NCI-H1694 (cell line): ENCODE measurements at regions not wholly inside any gene's neighbourhood (a gene's known extent, or its start where the extent isn't known, plus 50 kb on each side); places are given as distances from the start of the nearest gene placed in this dataset.
"Not testable (repeated sequence)": the region's sequence is repeated elsewhere in the genome, so short reads cannot be mapped to it uniquely, and the experiment has no call there.

ENCODE experiments used
- DNase-seq: peaks from one replicate; lab custom pipeline; 2025; lab: John Stamatoyannopoulos, UW

DNA sequence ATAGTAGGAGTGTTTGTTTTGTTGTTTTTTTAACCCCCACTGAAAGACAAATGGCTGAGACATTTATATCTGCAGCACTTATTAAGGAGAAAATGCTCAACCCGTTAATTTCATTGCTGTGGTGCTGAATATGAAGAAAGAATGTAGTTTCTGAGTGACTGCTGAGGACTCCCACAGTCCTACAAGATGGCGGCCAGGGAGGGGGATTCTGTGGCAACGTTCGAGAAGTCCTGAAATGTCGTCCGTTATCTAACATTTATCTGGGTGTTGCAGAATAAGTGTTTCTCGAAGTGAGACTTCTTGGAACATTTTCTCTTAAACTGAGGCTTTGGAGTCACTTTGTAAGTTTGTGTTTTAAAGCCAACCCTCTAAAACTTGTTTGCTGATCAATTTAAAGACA is 530.4 kb downstream of the XYLT1 start:
- no peak for DNase-seq

DNA sequence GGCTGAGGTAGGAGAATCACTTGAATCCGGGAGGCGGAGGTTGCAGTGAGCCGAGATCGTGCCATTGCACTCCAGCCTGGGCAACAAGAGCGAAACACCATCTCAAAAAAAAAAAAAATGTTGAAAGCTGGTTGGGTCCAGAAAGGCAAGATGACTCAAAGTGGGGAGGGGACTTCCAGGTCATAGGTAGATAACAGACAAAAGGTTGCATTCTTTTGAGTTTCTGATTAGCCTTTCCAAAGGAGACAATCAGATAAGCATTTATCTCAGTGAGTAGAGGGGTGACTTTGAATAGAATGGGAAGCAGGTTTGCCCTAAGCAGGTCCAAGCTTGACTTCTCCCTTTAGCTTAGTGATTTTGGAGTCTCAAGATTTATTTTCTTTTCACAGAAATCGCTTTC is 527.9 kb downstream of the XYLT1 start:
- DNase-seq, result not testable (repeated sequence)

DNA sequence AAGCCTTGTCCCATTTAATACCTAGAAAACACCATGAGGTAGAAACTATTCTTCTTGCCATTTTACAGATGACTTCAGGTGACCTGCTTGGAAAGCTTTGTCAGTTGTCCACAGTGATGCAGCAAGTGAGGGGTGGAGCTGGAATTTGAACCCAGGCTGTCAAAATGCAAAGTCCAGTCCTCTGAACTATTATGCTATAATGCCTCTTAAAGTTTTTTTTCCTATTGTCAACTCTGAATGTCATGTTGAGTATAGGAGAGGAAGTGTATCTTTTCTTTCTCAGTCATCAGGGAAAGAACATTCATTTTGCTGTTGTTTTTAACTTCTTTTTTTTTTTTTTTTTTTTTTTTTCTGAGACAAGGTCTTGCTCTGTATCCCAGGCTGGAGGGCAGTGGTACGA is 525.6 kb downstream of the XYLT1 start:
- no peak for DNase-seq

DNA sequence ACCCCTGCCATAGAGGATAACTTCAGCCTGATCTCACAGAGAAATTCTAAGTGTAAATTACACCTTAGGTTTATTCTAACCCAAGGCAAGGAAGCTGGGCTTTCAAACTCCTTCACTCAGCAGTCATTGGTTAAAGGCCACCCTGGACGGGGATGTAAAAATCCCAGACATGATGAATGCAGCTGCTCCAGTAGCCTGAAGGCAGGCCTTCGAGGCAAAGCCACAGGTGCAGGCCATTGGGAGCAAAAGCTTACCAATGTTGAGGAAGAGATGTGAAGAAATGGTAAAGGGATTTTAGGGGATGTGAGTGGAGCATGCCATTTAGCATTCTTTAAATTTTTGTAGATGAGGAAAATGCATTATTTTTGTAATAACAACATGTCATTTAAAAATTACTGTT is 514.4 kb downstream of the XYLT1 start:
- DNase-seq, result no peak

DNA sequence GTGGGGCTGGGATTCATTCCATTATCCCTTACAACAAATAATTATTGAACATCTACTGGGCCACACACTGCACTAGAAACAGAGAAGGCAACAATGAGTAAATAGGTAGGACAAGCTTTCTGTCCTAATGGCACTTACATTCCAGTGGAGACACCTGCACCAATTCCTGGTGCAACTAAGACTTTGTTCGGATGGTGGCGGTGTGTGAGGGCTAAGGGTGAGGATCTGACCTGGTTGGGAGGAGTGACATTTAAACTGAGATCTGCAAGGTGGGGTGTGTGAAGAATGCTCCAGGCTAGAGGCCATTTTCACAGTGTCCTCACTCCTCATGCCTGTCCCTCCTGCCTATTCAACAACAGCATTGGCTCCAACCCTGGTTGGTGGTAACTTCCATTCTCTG is 510.0 kb downstream of the XYLT1 start:
- no peak for DNase-seq

DNA sequence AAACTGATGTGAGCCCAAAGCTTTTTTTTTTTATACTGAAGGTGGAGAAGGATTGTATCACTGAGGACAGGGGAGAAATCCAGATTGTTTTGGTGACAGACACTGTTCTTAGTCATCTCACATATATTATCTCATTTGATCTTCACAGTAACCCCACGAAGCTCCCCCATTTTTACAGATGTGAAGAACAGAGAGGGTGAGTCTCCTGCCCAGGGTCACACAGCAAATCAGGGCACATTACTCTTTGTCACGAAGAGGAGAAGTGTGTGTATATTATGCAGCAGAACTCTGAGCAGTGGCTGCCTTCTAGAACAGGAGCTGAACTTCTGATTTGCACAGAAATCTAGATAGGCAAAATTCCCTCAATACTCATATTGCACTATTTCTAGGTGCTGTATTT is 504.3 kb downstream of the XYLT1 start:
- no peak for DNase-seq

DNA sequence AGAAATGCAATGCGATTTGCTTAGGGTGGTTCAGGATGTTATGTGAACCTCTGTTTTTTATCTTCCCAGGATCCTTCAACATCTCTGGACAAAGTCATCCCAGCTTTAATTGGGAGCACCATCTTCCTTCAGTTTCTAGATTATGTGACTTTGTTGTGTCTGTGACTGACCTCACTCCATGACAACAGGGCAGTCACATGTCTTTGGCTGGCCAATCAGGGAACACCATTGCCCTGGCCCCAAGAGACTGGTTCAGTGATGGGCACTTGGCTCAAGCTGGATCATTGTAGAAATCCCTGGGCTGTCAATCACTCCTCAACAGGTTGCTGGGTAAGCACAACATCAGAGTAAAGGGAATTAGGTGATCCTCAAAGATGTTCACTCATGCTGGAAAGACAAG is 499.7 kb downstream of the XYLT1 start:
- no peak for DNase-seq

DNA sequence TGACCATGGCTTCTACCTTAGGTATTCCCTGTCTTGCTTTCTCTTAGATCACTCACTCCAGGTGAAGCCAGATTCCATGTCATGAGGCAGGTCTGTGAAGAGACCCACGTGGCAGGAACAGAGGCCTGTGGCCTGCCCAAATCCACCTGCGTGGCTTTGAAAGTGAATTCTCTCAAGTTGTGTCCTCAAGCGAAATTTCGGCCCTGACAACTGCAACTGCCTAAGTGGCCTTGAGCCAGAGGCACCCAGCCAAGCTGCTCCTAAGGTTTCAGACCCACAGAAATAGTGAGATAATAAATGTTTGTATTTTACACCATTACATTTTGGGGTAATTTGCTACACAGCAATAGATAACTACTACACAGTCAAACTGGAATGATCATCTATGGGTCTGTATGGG is 497.9 kb downstream of the XYLT1 start:
- no peak for DNase-seq

DNA sequence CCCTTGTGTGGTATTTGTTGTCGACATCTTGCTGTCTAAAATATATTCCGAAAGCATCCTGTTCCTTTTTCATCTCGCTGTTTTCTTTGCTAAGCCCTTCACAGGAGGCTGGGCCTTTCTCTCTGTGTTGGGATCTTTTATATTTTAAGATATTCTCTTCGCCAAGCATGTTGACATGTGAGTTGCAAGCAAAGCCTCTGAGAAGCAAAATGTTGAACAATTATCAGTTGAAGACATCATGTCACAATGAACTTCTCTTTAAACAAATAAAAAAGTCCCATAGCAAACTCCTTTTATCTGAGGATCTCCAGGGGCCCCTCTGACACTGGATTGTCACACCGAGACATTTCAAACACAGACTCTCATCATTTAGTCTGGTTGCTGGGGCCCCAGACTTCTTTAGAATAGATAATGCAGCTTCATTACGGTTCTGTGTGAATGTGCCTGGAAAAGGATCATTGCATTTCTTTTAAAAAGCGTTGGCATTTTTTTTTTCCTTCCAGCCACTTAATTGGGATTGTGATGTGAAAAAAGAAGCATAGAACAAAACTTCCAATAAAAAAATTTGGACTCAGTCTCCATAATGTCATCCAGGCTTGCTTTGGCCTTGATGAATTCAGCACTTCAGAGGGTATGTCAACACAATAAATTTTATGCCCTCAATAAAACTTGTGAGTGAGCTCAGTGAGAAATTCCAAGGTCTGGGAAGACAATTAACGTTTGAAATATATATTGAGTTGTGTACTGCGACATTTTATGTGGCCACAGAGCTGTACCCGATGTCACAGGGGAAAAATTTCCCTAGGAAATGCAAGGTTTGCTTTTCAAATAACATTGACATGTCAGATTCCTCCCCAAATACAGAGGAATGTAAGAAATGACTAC is 496.8 kb downstream of the XYLT1 start:
- DNase-seq, result no peak

DNA sequence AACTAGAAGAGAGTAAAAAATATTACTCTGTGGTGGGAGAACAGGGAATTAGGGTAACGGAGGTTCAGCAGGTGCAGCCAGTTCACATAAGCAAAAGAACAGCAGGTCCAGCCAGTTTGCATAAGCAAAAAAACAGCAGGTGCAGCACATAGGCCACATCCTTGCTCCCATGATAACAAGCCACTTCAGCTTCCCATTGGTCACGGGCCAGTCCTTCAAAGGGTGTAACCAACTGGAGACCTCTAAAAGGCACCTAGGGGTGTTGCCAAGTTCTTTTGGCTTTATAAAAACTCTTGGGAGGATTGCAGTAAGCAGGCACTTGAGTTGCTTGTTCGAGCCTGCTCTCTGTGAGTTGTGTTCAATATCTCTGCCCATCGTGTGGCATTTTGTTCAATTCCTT is 488.1 kb downstream of the XYLT1 start:
- DNase-seq, result no peak

DNA sequence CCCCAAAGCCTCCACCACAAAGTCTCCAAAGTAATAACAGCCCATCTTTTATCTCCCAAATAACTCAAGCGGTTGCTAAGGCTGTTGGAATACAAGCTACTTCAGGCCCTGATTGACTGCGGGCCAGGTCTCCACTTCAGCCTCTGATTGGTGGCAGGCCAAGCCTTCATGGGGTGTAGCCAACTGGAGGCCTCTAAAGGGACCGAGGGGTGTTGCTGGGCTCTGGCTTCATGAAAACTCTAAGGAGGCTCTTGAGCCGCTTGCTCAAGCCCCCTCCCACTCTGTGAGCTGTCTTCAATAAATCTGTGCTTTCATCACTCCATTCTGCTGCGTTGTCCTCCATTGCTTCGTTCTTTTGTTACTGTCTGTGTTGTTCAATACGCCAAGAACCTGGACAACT is 487.2 kb downstream of the XYLT1 start:
- DNase-seq, result no peak

DNA sequence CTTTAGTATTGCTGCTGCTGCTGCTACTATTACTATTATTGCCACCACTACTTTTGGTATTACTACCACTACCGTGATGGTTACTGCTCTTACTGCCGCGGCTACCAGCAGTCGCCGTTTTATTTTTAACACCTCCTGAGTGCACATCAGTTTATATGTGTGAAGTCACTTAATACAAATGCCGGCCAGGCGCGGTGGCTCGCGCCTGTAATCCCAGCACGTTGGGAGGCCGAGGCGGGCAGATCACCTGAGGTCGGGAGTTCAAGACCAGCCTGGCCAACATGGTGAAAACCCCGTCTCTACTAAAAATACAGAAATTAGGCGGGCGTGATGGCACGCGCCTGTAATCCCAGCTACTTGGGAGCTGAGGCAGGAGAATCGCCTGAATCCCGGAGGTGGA is 486.7 kb downstream of the XYLT1 start:
- DNase-seq, result not testable (repeated sequence)

DNA sequence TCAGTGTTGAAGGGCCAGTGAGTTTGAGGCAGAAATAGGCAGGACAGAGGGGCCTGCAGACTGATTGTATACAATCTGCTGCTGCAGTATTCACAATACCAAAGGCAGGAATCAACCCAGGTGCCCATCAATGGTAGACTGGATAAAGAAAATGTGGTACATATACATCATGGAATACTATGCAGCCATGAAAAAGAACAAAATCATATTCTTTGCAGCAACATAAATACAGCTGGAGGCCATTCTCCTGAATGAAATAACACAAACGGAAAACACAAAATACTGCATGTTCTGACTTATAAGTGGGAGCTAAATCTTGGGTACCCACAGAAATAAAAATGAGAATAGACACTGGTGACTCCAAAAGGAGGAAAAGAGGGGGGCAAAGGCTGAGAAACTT is 485.1 kb downstream of the XYLT1 start:
- no peak for DNase-seq

DNA sequence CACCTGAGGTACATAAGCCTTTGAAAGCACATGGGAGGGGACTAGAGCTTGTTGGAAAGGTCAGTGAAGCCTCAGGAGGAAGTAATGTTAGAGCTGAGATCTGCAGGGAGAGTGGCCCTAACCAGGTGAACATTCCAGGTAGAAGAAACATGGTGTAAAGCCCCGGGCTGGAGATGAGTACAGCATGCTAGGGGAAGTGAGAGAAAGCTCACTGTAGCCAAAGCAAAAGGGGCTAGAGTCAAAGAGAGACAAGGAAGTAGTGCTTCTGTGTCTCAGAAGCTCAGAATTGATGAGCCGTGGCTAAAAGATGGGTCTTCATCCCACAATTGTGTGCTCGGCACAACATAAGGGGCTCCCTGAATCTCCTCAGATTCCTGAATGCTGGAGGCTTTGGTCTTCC is 481.8 kb downstream of the XYLT1 start:
- DNase-seq, result no peak

DNA sequence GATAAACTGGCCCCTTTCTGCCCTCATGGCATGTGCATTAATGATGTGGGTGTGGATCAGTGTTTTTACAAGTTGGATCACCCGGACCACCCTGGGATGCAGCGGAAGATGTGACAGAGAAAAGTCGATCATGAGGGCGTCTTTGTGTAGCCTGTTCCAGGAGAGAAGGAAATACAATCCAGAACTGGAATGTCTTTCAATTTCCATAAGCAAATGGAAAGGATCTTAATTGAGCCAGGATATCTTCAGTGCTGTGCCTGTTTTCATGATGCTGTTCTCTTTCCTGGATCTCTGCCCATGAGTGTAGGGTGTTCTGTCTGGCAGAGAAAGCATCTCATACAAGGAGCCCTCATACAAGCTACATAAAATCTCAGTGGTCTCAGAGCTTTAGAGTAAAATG is 481.4 kb downstream of the XYLT1 start:
- DNase-seq, result no peak

DNA sequence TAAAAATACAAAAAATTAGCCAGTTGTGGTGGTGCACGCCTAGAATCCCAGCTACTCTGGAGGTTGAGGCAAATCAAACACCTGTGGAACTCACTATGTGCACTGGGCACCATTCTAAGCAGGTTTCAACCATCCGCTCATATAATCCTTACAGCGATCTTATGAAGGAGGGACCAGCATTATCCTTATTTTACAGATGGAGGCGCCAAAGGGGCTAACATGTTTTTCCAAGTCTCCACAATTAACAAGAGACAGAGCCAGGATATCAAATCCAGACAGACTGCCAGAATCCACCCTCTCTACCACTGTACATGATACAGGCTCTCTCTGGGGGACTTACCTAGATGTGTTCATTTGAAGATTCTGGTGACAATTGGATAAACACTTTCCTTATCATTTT is 479.0 kb downstream of the XYLT1 start:
- no peak for DNase-seq

DNA sequence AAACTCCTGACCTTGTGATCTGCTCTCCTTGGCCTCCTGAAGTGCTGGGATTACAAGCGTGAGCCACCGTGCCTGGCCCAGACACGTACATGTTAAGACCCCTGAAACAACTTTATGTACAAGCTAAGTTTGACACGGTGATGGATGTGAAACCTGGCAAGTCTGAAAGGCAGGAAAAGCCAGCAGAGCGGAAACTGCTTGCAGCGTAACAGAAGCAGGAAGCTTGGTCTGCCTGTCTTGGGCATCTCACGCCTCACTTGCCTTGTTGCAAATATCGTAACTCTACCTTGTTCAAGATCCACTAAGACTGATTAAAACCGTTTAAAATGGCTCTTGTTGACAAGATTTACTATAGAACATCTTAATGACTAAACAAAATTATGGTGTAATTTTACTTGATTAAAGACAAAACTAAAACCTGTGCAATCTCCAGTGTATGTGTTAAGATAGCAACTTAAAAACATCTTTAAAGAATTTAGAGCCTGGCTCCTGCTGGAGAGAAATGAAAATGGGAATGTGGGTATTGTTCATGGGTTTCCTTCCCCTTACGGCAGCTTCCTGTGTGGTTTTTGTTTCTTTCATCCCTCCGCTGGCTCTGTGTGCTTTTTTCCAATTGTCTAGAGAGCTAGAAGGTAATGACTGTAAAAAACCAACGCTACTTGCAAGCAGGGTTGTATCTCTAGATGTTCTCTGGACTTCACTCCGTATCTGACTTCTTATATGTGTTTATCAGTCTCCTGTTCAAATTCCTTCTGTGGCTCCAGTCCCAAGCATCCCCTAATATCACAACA is 477.6 kb downstream of the XYLT1 start:
- DNase-seq, result no peak

DNA sequence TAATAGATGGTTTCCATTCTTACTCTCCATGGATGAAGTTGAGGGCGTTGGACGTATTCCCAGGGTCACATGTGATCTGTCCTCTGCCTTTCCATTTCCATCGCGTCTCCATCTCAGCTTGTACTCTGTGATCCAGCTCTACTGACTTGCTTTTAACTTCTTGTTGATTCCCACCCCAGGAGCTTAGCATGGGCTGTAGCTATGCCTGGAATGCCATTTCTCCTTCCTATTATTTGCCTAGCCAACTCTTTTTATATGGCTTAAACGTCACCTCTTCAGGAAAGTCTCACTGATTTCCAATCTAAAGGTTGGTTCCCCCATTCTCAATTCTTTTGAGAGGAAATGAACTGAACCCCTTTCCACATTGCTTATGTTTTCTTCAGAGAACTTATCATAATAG is 475.9 kb downstream of the XYLT1 start:
- DNase-seq, result no peak

DNA sequence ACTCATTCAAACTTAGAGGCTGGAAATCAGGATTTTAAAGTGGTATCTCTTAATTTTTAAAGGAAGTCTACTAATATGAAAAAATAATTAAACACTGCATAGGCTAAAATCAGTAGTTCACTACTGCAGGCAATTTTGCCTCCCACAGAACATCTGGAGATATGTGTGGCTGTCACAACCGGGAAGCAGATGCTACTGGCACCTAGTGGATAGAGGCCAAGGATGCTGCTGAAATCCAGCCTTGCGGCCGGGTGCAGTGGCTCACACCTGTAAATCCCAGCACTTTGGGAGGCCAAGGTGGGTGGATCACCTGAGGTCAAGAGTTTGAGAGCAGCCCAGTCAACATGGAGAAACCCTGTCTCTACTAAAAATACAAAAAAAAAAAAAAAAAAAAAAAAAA is 473.9 kb downstream of the XYLT1 start:
- no peak for DNase-seq

DNA sequence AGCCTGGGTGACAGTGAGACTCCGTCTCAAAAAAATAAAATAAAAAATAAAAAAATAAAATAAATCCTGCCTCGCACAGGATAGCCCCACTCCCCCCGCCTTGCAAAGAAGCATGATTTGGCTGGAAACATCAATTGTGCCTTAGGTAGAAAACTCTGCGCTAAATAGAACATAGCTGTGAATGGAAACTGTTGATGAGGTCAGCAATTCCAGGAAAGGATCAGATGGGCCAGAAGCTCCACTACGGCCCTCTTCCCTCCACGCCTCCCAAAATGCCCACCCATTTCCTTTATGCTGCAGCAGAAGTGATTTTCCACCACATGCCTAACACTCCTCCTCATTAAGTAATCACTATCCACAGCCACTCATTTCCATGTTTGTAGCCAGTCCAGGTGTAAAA is 473.4 kb downstream of the XYLT1 start:
- no peak for DNase-seq

DNA sequence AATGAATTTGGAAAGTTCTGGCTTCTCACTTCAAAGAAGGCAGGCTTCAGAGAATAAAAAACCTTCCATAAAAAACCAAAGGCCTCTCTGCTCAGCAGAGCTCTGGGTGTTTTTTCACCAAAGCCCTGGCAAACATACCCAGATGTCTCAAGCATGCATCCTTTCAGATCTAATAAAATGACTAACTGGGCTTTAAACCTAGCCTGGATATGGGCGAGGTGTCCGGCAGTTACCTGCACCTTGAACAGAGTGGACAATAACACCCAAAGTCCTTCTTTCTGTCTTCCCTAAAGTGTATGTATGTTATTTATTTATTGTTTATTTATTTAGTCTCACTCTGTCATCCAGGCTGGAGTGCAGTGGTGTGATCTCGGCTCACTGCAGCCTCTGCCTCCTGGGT is 469.3 kb downstream of the XYLT1 start:
- DNase-seq, result no peak

DNA sequence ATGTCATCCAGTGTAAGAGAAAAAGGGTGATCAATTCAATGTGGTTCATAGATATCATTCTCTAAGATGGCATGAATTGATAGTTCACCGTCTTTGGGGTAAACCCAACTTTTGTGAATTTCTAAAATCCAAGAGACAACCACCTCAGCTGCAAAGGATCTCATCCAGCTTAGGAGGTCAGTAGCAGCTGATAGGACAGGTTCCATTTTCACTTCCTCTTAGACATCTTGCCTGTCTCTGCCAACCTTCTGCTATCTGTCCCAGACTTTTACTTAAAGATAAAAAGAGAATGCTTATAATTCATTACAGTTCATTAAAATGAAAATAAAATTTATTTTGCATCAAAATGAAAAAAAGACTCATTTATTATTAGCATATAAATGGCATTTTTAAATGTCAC is 468.2 kb downstream of the XYLT1 start:
- DNase-seq, result no peak

DNA sequence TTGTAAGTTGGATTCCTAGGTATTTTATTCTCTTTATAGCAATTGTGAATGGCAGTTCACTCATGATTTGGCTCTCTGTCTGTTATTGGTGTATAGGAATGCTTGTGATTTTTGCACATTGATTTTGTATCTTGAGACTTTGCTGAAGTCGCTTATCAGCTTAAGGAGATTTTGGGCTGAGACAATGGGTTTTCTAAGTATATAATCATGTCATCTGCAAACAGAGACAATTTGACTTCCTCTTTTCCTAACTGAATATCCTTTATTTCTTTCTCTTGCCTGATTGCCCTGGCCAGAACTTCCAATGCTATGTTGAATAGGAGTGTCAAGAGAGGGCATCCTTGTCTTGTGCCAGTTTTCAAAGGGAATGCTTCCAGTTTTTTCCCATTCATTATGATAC is 464.8 kb downstream of the XYLT1 start:
- DNase-seq, result not testable (repeated sequence)

DNA sequence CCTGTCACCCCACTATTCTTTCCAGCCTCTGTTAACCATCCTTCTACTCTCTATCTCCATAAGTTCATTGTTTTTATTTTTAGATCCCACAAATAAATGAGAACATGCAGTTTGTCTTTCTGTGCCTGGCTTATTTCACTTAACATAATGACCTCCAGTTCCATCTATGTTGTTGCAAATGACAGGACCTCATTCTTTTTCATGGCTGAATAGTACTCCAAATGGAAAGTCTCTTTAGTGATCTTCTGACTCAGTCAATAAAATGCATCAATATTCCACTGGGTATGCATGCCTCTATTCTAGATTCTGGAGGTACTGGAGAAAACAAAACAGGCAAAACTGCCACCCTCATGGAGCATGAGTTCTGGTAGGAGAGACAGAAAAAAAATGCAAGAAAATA is 459.0 kb downstream of the XYLT1 start:
- no peak for DNase-seq
